EH (cell line): ENCODE measurements at regions not wholly inside any gene's neighbourhood (a gene's known extent, or its start where the extent isn't known, plus 50 kb on each side); places are given as distances from the start of the nearest gene placed in this dataset.

Experiments used
- DNase-seq: peaks from one replicate; pipeline ENCODE4 v3.0.0-alpha.2; 2015; ENCODE audit warnings: low read depth

DNA sequence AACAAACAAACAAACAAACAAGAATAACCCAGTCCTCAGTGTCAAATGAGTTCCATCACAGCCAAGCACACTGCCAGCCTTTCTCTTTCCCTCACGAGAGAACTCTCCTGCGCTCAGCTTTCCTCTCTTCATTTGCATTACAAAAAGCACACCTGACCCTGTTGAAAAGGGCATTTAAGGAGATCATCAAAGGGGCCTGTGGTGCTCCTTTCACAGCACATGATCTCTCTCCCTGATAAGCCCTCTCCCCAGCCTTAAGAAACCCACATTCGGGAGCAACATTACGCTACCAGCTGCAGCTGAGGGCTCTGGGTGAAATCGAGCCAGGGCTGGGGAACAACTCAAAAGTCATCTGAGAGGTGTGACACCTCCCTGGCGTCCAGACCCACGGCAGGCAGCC lies 165.6 kb upstream of the TMCC3 start:
- DNase-seq = no peak

DNA sequence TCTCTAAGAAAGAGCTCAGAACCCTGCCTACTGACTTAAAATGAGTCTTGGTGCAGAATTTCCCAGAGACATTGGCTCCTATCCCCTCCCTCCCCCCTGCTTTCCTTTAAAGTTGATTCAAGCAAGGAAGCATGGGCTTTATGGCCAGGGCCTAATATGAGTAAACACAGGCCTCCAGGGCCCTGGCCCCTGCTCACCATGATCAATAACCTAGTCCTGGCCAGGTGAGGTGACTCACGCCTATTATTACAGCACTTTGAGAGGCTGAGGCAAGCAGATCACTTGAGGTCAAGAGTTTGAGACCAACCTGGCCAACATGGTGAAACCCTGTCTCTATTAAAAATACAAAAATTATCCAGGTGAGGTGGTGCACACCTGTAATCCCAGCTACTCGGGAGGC lies 165.1 kb upstream of the TMCC3 start:
- no peak for DNase-seq

- no peak for DNase-seq
Observed at GRCh38 chr12:94813314-94813713, 163.0 kb upstream of the TMCC3 start.

DNA sequence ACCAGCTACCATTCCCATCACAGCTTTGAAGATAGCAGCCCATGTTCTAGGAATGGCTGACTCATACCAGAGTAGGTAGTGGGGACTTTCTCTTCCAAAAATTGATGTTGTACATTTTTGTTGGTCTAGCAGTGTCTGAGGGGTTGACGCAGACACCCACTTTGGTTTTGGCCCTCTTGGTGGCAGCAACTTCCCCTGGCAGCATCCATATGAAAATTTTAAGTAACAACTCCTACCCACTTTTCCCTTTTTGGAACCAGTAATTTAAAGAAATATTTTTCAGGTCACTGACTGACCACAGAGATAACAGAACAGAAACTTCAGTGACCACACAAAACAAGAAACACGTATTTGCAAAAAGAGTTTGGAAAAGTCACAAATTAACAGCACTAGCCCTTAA lies 162.0 kb upstream of the TMCC3 start:
- no peak for DNase-seq

DNA sequence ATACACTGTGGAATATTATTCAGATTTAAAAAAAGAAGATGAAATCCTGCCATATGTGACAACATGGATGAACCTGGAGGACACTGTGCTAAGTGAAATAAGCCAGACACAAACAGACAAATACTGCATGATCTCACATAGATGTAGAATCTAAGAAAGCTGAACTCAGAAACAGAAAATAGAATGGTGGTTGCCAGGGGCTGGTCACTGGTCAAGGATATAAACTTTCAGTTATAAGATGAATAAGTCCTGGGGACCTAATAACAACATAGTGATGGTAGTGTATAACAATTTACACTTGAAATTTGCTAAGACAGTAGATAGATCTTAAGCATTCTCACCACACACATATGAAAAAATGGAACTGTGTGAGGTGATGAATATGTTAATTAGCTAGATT lies 161.3 kb upstream of the TMCC3 start:
- no peak for DNase-seq

GRCh38 chr12:94807951-94808350 lies 157.6 kb upstream of the TMCC3 start:
- no peak for DNase-seq

DNA sequence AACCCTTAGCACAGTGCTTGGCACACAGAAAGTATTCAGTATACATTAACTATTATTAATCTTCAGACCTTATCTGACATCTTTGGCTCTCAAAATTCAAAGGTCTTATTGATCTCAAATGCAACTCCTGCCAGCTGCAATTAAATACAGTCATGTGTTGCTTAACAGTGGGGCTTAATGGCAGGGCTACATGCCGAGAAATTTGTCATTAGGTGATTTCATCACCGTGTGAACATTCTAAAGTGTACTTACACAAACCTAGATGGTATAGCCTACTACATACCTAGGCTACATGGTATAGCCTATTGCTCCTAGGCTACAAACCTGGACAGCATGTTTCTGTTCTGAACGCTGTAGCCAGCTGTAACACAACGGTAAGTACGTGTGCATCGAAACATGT lies 156.3 kb upstream of the TMCC3 start:
- no peak for DNase-seq

- DNase-seq = peak; percentile 68
Observed at GRCh38 chr12:94805749-94806529, 155.6 kb upstream of the TMCC3 start.

DNA sequence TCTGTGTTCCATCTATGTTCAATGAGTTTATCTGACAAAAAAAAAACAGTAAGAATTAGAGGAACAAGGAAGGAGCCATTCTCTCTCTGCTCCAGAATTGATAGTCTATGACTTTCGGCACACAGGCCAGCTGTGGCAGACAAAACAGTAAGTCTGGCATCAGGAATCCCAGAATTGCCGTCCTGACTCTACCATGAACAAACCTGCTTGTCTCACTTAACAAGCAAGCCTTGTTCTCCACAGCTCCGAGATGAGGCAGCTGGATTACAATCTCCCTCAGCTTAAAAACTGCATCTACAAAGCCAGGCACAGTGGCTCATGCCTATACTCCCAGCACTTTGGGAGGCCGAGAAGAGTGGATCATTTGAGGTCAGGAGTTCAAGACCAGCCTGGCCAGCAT lies 153.6 kb upstream of the TMCC3 start:
- no peak for DNase-seq

- DNase-seq = no peak
Observed at GRCh38 chr12:94802796-94803195, 152.4 kb upstream of the TMCC3 start.

- DNase-seq = no peak
Observed at GRCh38 chr12:94801745-94802144, 151.4 kb upstream of the TMCC3 start.

- no peak for DNase-seq
Observed at GRCh38 chr12:94799136-94799535, 148.8 kb upstream of the TMCC3 start.

GRCh38 chr12:94798113-94798512 lies 147.8 kb upstream of the TMCC3 start:
- DNase-seq = no peak

- DNase-seq = peak; percentile 71
Observed at GRCh38 chr12:94795520-94795919, 145.2 kb upstream of the TMCC3 start.

- DNase-seq = no peak
Observed at GRCh38 chr12:94795044-94795443, 144.7 kb upstream of the TMCC3 start.

GRCh38 chr12:94793191-94793595 lies 142.8 kb upstream of the TMCC3 start:
- DNase-seq = peak; percentile 15

DNA sequence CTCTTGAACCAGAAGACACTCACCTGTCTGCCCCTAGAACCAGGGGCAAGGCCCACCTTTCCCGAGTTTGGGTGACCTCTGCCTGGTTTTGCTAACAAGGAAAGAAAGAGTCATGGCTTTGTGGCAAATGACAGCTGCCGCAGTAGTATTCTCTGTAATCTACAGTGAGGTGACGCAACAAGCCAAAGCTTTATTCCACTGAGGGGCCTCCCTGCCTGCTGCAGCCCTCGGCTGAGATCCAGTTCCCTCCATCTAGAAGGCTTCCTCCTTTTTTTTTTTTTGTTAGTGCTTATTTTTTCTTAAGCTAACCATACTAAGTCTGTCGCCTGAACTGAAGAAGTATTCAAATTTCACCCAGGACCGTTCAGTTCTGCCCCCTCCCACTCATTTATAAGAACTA lies 142.3 kb upstream of the TMCC3 start:
- no peak for DNase-seq

DNA sequence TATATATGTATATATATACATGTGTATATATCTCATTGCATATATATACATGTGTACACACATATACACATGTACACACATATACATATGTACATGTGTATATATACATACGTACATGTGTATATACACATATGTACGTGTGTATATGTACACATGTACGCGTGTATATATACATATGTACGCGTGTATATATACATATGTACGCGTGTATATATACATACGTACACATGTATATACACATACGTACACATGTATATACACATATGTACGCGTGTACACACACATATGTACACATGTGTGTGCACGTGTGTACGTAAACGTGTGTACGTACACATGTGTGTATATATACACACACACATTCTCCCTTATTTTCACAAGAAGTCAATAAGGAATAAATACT lies 141.6 kb upstream of the TMCC3 start:
- no peak for DNase-seq

GRCh38 chr12:94790825-94791224 lies 140.5 kb upstream of the TMCC3 start:
- DNase-seq = no peak

DNA sequence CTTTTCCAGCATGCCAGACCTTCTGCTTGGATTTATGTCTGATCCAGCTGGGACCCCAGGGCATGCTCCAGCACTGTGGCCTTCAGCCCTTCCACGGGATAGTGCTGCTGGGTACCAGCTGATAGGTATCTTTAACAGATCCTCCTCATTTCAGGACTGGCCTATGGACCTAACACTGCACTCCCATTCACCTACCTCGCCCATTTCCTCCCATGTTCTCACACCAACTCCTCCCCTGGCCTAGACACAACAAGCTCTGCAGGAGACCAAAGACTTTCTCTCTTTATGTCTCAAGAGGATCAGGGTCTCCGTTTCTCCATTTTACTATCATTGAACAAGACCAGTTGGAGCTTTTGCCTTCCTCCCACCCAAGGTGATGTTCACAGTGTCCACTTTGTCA lies 140.0 kb upstream of the TMCC3 start:
- DNase-seq = no peak

DNA sequence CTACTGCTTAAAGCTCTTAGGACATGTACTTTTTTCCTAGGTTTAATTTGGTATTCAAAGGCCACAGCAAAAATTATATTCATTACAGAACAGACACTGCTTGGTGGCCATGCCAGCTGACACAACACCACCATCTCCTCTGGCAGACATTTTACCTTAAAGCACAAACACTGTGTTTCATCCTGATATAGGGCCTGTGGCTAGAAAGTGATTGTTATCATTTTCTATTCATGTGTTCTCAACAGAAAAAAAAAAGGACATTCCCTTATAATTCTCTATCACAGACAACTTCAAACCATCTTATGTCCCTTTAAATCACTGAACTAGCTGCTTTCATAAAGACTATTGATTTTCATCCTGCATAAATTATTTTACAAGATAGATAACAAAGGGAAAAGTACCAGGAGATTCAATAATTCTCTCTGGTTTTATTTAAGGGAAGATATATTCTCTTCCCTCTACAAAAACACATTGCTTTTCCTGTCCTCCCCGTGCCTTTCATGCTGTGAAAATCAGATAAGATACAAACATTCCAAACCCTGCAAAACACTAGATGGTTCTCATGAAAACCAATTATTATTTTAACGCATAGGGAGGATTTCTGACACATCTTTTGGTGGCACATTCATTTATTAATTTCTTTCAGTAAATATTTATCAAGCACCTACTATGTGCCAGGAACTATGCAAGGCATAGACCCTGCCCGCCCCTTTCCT lies 139.3 kb upstream of the TMCC3 start:
- no peak for DNase-seq

DNA sequence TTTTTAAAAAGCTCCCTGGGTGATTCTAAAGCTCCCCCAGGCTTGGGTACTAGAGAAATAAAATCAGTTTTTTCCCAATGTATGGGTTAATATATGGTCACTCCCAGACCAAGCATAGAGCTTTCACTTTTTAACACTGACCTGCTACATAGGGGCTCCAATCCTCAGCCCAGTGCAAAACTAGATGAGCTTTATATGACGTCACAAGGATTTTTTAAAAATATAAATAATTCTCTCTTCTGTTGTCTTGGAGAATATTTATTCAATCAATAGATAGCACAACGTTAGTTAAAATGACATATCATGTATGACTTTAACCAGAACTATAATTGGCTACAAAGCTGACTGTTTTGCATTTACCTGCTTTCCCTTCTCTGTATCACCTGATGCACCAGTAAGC lies 137.9 kb upstream of the TMCC3 start:
- no peak for DNase-seq

GRCh38 chr12:94786906-94787305 lies 136.5 kb upstream of the TMCC3 start:
- DNase-seq = no peak

GRCh38 chr12:94783862-94784261 lies 133.5 kb upstream of the TMCC3 start:
- peak; percentile 46 for DNase-seq
